GM12878 (cell line): ENCODE measurements at regions not wholly inside any gene's neighbourhood (a gene's known extent, or its start where the extent isn't known, plus 50 kb on each side); places are given as distances from the start of the nearest gene placed in this dataset.

Source experiments
- ESRRA ChIP-seq: IDR thresholded peaks from 2 replicates; pipeline ENCODE4 v1.6.1; 2012; ENCODE audit warnings: mild to moderate bottlenecking, low read length, improper control_type of control experiment
- ETV6 ChIP-seq, 2 experiments: fragments of 450-650 bp in 1 of 2; IDR thresholded peaks in 1 of 2; conservative IDR thresholded peaks in 1 of 2; 2 replicates each; pipeline ENCODE4 v1.6.1; 2014; ENCODE audit warnings: antibody characterized with exemption in 1 of 2, borderline replicate concordance in 1 of 2, low read depth in 1 of 2, mild to moderate bottlenecking in 1 of 2, moderate library complexity in 1 of 2
- HDAC6 ChIP-seq: fragments of 200-600 bp; sonication (generic); IDR thresholded peaks from one replicate; pipeline ENCODE4 v1.8.0; 2017; ENCODE audit warnings: antibody characterized with exemption; ENCODE audit not compliant: unreplicated experiment
- POLR2A ChIP-seq: IDR thresholded peaks from 2 replicates; pipeline ENCODE4 v1.6.1; 2011; ENCODE audit warnings: low read depth, mild to moderate bottlenecking, low read length
- RELA ChIP-seq: fragments of 450-650 bp; IDR thresholded peaks from 2 replicates; pipeline ENCODE4 v1.8.0; 2014; ENCODE audit warnings: borderline replicate concordance; ENCODE audit not compliant: partially characterized antibody
- TF ChIP-seq, protein P1 (sequence below), 3 experiments: IDR thresholded peaks in 2 of 3; conservative IDR thresholded peaks in 1 of 3; 2 replicates each; pipeline ENCODE4 v1.5.1; 2011; ENCODE audit warnings: low read depth in 3 of 3, low read length in 3 of 3, mild to moderate bottlenecking in 3 of 3, control low read depth in 2 of 3, moderate library complexity in 2 of 3, inconsistent platforms in 1 of 3, mixed read lengths in 1 of 3; ENCODE audit not compliant: control insufficient read depth in 2 of 3, insufficient read depth in 1 of 3; ENCODE audit errors: extremely low read depth in 1 of 3
- TF ChIP-seq, protein P2 (sequence below): fragments of 450-650 bp; IDR thresholded peaks from 2 replicates; pipeline ENCODE4 v1.6.1; 2017; ENCODE audit warnings: mild to moderate bottlenecking, moderate library complexity
- TF ChIP-seq, protein P3 (sequence below): IDR thresholded peaks from 2 replicates; pipeline ENCODE4 v1.6.1; 2012; ENCODE audit warnings: mild to moderate bottlenecking, low read depth, low read length

DNA sequence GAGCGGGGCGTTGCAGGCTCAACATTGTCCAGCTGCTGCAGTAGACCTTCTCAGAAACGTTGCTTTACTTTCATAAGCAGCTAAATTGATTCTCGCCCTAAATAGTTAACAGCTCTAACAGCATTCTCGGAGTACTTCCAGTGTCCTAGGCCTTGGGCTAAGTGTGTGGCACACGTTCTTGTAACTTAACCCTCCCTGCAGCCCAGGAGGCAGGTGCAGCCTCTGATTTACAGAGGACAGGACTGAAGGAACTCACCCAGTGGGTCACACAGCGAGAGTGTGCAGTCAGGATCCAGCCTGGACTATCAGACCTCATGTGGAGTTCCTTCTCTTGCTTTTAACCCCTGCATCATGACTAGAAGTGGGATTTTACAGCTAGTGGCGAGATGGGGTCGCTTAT is 312.8 kb upstream of the C2CD4B start:
- TF ChIP-seq RELA = no peak
- TF ChIP-seq, protein P1, sequence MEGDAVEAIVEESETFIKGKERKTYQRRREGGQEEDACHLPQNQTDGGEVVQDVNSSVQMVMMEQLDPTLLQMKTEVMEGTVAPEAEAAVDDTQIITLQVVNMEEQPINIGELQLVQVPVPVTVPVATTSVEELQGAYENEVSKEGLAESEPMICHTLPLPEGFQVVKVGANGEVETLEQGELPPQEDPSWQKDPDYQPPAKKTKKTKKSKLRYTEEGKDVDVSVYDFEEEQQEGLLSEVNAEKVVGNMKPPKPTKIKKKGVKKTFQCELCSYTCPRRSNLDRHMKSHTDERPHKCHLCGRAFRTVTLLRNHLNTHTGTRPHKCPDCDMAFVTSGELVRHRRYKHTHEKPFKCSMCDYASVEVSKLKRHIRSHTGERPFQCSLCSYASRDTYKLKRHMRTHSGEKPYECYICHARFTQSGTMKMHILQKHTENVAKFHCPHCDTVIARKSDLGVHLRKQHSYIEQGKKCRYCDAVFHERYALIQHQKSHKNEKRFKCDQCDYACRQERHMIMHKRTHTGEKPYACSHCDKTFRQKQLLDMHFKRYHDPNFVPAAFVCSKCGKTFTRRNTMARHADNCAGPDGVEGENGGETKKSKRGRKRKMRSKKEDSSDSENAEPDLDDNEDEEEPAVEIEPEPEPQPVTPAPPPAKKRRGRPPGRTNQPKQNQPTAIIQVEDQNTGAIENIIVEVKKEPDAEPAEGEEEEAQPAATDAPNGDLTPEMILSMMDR (IDR thresholded peaks at IDR 0.05 in 2 of 3, conservative IDR thresholded peaks at IDR 0.05 in 1 of 3; ENCODE audit: control insufficient read depth in 2 of 3, extremely low read depth in 1 of 3, insufficient read depth in 1 of 3, low read depth in 3 of 3, low read length in 3 of 3) = no peak
- TF ChIP-seq, protein P2, sequence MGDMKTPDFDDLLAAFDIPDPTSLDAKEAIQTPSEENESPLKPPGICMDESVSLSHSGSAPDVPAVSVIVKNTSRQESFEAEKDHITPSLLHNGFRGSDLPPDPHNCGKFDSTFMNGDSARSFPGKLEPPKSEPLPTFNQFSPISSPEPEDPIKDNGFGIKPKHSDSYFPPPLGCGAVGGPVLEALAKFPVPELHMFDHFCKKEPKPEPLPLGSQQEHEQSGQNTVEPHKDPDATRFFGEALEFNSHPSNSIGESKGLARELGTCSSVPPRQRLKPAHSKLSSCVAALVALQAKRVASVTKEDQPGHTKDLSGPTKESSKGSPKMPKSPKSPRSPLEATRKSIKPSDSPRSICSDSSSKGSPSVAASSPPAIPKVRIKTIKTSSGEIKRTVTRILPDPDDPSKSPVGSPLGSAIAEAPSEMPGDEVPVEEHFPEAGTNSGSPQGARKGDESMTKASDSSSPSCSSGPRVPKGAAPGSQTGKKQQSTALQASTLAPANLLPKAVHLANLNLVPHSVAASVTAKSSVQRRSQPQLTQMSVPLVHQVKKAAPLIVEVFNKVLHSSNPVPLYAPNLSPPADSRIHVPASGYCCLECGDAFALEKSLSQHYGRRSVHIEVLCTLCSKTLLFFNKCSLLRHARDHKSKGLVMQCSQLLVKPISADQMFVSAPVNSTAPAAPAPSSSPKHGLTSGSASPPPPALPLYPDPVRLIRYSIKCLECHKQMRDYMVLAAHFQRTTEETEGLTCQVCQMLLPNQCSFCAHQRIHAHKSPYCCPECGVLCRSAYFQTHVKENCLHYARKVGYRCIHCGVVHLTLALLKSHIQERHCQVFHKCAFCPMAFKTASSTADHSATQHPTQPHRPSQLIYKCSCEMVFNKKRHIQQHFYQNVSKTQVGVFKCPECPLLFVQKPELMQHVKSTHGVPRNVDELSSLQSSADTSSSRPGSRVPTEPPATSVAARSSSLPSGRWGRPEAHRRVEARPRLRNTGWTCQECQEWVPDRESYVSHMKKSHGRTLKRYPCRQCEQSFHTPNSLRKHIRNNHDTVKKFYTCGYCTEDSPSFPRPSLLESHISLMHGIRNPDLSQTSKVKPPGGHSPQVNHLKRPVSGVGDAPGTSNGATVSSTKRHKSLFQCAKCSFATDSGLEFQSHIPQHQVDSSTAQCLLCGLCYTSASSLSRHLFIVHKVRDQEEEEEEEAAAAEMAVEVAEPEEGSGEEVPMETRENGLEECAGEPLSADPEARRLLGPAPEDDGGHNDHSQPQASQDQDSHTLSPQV = no peak
- no peak for TF ChIP-seq POLR2A
- TF ChIP-seq, protein P3, sequence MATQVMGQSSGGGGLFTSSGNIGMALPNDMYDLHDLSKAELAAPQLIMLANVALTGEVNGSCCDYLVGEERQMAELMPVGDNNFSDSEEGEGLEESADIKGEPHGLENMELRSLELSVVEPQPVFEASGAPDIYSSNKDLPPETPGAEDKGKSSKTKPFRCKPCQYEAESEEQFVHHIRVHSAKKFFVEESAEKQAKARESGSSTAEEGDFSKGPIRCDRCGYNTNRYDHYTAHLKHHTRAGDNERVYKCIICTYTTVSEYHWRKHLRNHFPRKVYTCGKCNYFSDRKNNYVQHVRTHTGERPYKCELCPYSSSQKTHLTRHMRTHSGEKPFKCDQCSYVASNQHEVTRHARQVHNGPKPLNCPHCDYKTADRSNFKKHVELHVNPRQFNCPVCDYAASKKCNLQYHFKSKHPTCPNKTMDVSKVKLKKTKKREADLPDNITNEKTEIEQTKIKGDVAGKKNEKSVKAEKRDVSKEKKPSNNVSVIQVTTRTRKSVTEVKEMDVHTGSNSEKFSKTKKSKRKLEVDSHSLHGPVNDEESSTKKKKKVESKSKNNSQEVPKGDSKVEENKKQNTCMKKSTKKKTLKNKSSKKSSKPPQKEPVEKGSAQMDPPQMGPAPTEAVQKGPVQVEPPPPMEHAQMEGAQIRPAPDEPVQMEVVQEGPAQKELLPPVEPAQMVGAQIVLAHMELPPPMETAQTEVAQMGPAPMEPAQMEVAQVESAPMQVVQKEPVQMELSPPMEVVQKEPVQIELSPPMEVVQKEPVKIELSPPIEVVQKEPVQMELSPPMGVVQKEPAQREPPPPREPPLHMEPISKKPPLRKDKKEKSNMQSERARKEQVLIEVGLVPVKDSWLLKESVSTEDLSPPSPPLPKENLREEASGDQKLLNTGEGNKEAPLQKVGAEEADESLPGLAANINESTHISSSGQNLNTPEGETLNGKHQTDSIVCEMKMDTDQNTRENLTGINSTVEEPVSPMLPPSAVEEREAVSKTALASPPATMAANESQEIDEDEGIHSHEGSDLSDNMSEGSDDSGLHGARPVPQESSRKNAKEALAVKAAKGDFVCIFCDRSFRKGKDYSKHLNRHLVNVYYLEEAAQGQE = no peak
- TF ChIP-seq HDAC6 = no peak
- no peak for TF ChIP-seq ETV6 (conservative IDR thresholded peaks at IDR 0.05 in 1 of 2, IDR thresholded peaks at IDR 0.05 in 1 of 2; ENCODE audit: borderline replicate concordance in 1 of 2, low read depth in 1 of 2)
- TF ChIP-seq ESRRA = no peak
